Right ventricle myocardium superior (tissue), 1 donor: ENCODE measurements at regions not wholly inside any gene's neighbourhood (a gene's known extent, or its start where the extent isn't known, plus 50 kb on each side); places are given as distances from the start of the nearest gene placed in this dataset.

Experiments used
- ATAC-seq: fragments of 200-7000 bp; cut with Tn5 transposase; one replicate; pipeline ENCODE4 v1.9.1; 2020; ENCODE audit warnings: mild to moderate bottlenecking; ENCODE audit not compliant: poor library complexity
- DNase-seq: peaks from one replicate; pipeline ENCODE4 v3.0.0-alpha.2; 2020
- intact Hi-C: fragments of 100-400 bp; cut with DNase I; formaldehyde crosslinking; loops from one replicate; pipeline ENCODE4 v1.11.2; 2022
- donor health status: DM: no; HTN: yes; CAD: no; lungs with severe emphysema.

DNA sequence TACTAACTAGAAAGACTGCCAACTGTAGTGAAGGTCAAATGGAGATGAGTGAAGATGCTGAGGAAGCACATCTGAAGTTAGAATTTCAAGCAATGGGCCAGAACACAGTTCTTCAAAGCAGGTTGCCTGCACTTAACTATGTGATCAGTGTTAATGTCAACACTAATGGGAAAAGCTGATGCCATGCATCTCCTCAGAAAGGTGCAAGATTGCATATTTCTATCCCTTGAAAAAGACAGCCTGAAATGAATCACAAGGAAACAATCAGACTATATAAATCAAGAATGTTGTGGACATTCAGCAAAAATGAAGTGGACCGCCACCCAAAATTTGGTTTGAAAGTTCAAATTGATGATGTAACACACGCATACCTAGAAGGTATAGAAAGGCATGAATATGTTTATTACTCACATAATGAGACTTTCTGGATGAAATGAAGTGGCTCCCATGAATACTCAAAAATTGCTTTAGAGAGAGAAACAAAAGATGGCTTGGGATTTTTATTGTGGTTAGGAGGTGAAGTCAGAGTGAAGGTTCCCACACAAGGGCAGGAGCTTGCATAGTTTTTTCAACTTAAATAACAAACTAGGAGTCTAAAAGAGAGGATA lies 522.4 kb downstream of the KCTD12 start:
- no peak for ATAC-seq
- DNase-seq: no peak
- intact Hi-C loops: no loop called here

GRCh38 chr13:76361868-76362267 lies 524.3 kb downstream of the KCTD12 start:
- intact Hi-C loops: no loop called here
- ATAC-seq: no peak
- DNase-seq: no peak

DNA sequence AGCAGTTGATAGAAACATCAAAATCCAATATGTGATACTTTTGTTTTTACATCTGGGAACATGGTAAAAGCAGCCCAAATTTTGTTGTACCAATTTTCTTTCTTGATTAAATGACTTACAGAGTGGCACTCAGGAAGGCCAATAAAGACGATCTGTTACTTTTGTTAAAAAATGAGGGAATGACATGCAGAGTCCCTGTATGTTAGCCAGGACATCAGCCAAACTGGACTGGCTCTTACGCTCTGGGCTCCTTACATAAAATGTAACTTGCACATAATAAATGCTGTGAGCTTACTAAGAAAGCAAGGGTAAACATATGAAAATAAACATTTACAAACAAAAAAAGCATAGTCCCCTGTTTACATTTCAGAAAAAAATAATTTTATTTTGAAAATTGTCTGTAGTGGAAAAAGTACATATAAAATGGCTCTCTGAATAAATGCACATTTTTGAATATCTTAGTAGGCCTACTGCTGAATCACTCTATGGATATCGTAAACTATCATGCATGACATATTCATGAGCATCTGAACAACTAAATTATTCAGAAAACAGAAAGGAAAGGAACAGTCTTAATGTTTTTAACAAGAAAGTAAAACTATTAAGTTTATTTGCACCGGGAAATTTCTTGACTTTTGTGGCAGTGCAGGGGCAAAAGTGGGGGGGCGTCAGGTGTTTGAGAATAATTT lies 534.5 kb downstream of the KCTD12 start:
- intact Hi-C loops: no loop called here
- ATAC-seq: no peak
- DNase-seq: no peak

- DNase-seq (no peak), ATAC-seq (no peak)
- intact Hi-C loops: no loop called here
Observed at GRCh38 chr13:76350399-76350798, 535.8 kb downstream of the KCTD12 start.

- intact Hi-C loops: no loop called here
- ATAC-seq: no peak
- DNase-seq: no peak
Observed at GRCh38 chr13:76349700-76350099, 536.5 kb downstream of the KCTD12 start.

GRCh38 chr13:76339649-76340048 lies 546.6 kb downstream of the KCTD12 start:
- ATAC-seq (no peak), DNase-seq (no peak)
- intact Hi-C loops: no loop called here

- DNase-seq: no peak
- ATAC-seq: peak; percentile 52
- intact Hi-C loops: no loop called here
Observed at GRCh38 chr13:76338003-76338402, 548.2 kb downstream of the KCTD12 start.

DNA sequence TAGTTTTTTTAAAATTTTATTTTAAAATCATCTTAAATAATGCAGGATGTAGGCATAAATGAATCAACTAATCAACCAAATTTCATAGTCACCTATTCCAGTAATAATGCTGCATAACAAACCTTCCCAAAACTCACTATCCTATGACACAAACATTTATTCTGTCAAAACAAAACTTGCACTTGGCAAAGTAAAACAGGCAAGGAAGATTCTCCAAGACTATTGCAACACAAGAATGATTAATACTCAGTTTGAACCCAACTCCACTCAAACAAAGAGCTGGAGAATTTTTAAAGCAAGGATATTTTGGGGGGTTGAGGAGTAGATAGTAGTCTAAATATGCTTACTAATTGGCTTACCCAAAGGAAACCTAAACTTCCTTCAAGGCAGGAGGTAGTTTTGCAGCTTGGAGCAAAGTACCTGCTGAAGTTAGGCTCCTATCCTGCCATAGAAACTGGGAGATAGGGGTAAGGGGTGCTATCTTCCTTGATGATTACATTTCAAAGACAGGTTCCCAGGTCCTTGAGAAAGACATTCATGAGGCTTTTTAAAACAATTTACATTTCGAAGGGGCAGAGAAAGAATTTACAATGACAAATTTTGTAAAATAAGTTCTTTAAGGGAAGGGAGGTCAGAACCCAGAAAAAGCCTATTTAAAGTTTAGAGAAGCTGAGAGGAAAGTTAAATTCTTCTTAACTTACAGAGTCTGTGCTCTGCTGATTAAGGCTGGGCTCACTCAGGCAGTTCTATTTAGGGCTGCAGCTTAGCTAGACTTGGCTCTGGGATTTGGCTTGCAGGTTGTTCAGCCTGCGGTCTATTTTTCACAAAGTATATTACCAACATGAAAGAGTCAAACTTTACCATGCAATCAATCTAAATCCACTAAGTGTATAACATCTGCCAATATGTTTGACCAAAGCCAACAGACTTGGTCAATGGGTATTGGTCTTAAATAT lies 549.0 kb downstream of the KCTD12 start:
- ATAC-seq: peak; percentile 89
- no peak for DNase-seq
- intact Hi-C loops: no loop called here

GRCh38 chr13:76335463-76335862 lies 550.7 kb downstream of the KCTD12 start:
- intact Hi-C loops: no loop called here
- ATAC-seq (no peak), DNase-seq (no peak)

DNA sequence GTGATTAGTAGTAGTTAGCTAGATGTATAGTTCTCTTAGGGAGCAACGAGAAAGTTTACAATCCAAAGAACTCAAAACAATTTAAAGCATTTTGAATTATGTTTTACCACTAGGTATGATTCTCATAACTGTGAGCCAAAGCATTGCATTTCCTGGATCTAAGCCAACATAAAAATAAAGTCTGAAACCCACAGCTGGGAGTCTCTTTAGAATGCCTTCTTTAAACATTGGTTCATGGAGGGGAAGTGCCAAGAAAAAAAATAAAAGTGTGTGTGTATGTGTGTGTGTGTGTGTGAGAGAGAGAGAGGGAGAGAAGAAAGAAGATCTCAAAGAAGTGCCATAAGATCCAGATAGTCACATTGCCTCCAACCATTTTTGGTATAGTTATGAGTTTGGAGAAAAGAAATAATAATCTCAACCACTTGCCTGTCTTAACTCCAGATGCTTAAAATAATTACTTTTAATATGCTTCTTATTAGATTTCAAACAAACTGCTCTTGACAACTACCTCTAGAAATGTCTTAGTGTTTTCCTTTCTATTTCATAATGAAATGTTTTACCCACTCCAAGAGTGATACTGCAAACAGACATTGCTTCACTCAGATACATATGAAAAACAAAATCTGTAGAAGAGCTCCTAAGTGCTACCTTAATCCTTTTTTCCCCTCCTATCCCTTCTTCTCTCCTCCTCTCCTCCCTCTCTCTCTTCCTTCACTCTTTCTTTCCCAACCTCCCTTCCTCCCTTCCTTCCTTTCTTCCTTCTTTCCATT lies 554.1 kb downstream of the KCTD12 start:
- intact Hi-C loops: no loop called here
- DNase-seq (no peak), ATAC-seq (no peak)

DNA sequence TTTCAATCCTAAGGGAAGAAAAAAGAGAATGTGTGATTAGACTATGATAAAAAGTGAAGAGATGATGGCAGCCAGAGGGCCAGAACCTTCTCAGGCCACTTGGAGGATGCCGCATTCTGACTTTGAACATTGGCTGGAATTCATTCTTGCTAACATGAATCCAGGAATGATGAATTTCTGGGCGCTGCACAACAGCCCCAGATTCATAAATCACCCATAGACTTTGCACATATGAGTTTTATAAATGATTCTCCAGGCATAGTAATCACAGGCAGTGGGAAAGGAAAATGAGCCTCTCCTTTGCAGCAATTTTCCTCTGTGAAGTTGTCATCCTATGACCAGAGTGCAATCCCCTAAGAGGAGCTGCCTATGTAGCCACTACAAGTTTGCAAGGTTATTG lies 555.4 kb downstream of the KCTD12 start:
- no peak for DNase-seq
- no peak for ATAC-seq
- intact Hi-C loops: no loop called here

DNA sequence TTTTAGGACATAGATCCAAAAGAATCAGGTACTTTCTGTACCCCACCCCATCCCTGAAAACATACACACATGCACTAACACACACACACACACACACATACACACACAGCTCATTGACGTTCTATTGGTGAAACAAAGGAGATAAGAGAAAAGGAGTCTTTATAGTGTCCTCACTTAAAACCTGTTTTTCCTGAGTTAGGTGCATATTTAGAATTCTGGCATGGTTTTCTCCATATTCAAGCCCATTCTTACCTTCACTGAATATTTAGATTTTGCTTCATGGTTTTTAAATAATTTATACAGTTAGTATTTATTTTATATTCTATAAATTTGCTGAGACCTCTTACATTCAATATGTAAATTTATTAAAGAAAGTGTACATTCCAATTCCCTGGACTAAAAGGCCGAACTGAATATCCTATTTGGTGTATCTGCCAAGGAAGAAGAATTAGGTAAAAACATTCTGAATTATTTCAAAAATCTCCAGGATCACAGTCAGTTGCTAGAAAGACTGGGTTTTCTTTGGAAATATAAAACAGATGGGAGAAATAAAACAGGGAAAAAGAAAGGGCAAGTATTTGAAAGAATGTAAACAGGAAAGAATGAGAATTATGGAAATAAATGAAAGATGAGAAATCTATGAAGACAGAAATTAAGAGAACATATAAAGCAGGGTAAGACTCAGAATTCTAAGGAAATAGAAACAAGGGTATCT lies 556.2 kb downstream of the KCTD12 start:
- intact Hi-C loops: no loop called here
- DNase-seq (no peak), ATAC-seq (no peak)

GRCh38 chr13:76329004-76329403 lies 557.2 kb downstream of the KCTD12 start:
- DNase-seq (no peak), ATAC-seq (no peak)
- intact Hi-C loops: no loop called here

DNA sequence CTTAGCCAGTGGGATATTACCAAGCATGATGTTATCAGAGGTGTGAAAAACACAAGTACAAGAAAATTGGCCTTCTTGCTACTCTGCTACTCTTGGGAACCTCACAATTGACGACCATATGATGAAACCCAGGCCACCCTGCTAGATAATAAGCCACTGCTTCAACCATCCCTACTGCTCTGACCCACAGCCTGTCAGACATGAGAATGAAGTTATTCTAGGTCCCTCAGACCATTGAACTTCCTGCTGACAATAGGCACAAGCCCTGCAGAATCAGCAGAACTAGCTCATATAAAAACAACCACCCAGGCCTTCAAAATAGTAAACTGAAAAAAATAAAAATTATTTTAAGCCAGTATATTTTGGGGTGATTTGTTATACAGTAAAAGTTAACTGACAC lies 559.9 kb downstream of the KCTD12 start:
- intact Hi-C loops: no loop called here
- no peak for ATAC-seq
- no peak for DNase-seq

DNA sequence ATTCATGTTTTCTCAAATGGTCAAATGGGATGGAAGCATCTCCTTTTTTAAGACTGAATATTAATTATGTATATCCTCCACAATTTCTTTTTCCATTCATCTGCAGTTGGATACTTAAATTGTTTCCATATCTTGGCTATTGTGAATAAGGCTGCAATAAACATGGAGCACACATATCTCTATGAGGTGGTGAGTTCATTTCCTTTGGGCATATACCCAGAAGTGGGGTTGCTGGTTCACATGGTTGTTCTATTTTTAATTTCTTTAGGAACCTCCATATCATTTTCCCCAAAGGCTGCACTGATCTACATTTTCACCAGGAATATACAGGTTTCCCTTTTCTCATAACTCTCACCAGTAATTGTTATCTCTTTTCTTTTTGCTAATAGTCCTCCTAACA lies 566.3 kb downstream of the KCTD12 start:
- ATAC-seq (no peak), DNase-seq (no peak)
- intact Hi-C loops: no loop called here

DNA sequence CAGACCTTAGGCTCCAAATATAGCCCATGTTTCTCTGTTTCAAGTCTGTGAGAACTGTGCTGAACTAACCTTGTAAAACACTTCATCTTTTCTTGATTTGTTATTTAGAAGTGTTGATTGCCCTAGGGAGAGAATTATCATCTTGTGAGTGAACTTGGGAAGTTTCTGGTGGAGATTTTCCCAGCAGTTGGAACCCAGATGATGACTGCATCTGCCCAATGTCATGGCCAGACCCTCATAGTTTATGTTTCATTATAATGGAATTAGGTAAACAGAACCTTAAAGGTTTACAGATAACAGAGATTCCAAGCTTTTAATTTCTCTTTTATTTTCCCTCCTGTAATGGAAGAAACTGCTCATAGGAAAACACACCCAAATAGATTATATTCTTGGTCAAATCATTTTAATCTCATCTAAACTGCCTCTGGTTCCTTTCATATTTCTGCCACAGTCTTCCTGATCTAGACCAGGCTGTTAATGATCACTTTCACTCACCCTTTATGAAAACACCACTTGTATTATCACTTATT lies 569.1 kb downstream of the KCTD12 start:
- DNase-seq (no peak), ATAC-seq (no peak)
- intact Hi-C loops: no loop called here

GRCh38 chr13:76314495-76314894 lies 571.7 kb downstream of the KCTD12 start:
- ATAC-seq (no peak), DNase-seq (no peak)
- intact Hi-C loops: no loop called here

DNA sequence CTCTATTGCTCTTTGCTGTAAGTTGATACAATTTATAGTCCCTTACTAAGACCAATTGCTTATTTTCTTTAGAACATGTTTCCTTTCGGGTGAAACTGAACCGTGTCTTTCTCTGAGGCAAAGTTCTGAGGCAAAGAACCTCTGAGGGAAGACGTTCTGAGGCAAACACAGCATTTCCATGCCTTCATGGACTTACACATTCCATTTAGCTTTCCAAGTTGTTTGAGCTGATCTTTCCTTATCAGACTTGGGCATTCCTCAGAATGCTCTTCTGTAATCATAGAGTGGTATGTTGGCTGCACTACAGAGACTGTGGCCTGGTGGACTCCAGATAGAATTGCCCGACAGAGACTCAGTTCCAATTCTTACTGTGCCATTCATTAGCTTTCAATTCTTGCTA lies 579.1 kb downstream of the KCTD12 start:
- ATAC-seq (peak; percentile 75), DNase-seq (no peak)
- intact Hi-C loops: no loop called here
